Panc1 (cell line): ENCODE measurements at regions not wholly inside any gene's neighbourhood (a gene's known extent, or its start where the extent isn't known, plus 50 kb on each side); places are given as distances from the start of the nearest gene placed in this dataset.

Experiments used
- ATAC-seq: fragments of 200-7000 bp; cut with Tn5 transposase; 2 replicates; pipeline ENCODE4 v1.9.1; 2020; ENCODE audit warnings: mild to moderate bottlenecking, moderate library complexity
- BruUV-seq: library from RNA; stranded (reverse); fragments of 400-500 nt; replicated peaks from 2 replicates; lab custom pipeline; 2021; lab: Mats Ljungman, UMichigan
- CTCF ChIA-PET: fragments of 300-600 bp; sonication (Branson Sonifier 250); formaldehyde crosslinking; loops from one replicate; lab custom pipeline; 2022; ENCODE audit warnings: antibody characterized with exemption; lab: Charles Lee
- POLR2A ChIA-PET: fragments of 300-600 bp; sonication (Branson Sonifier 250); formaldehyde crosslinking; loops from one replicate; lab custom pipeline; 2022; ENCODE audit warnings: antibody characterized with exemption; lab: Charles Lee
- DNase-seq: peaks from one replicate; pipeline ENCODE4 v3.0.0-alpha.2; 2010; ENCODE audit warnings: low read depth, low spot score
- H3K27ac ChIP-seq: 2 replicates; pipeline ENCODE4 v1.5.1; 2011; ENCODE audit warnings: mild to moderate bottlenecking, low read length, inconsistent platforms
- H3K27me3 ChIP-seq: fragments of 200-500 bp; sonication (Bioruptor generic); 2 replicates; pipeline ENCODE4 v1.6.0; 2014; ENCODE audit warnings: low read length, inconsistent platforms; ENCODE audit not compliant: control insufficient read depth, insufficient read depth
- H3K36me3 ChIP-seq: fragments of 200-500 bp; sonication (Bioruptor generic); 2 replicates; pipeline ENCODE4 v1.5.1; 2014; ENCODE audit warnings: inconsistent platforms, mild to moderate bottlenecking, low read length, moderate library complexity; ENCODE audit not compliant: control insufficient read depth, insufficient read depth
- H3K4me1 ChIP-seq: 2 replicates; pipeline ENCODE4 v1.5.1; 2011; ENCODE audit warnings: inconsistent platforms, mild to moderate bottlenecking, low read length, moderate library complexity; ENCODE audit not compliant: control insufficient read depth, insufficient read depth
- H3K4me3 ChIP-seq, 2 experiments: 2 replicates each; pipeline ENCODE4 v1.5.1; 2011 to 2012; ENCODE audit warnings: low read depth in 2 of 2, low read length in 2 of 2, mild to moderate bottlenecking in 2 of 2, inconsistent platforms in 1 of 2, moderate library complexity in 1 of 2
- H3K9me3 ChIP-seq: fragments of 200-500 bp; sonication (Bioruptor generic); 2 replicates; pipeline ENCODE4 v1.5.1; 2014; ENCODE audit warnings: low read depth, mild to moderate bottlenecking, inconsistent platforms, low read length, moderate library complexity; ENCODE audit not compliant: control insufficient read depth, insufficient read depth
- POLR2AphosphoS5 ChIP-seq: IDR thresholded peaks from 2 replicates; pipeline ENCODE4 v1.6.1; 2012; ENCODE audit warnings: mild to moderate bottlenecking, low read depth, low read length, moderate library complexity
- SIN3A ChIP-seq: IDR thresholded peaks from 2 replicates; pipeline ENCODE4 v1.6.1; 2012; ENCODE audit warnings: low read depth, mild to moderate bottlenecking, low read length, moderate library complexity, borderline replicate concordance; ENCODE audit not compliant: insufficient read depth
- TCF7L2 ChIP-seq: IDR thresholded peaks from 2 replicates; pipeline ENCODE4 v1.6.1; 2011; ENCODE audit warnings: mild to moderate bottlenecking, low read depth, low read length, inconsistent platforms
- in situ Hi-C: cut with HindIII; loops from 2 replicates; pipeline ENCODE4 v1.10.0; 2016; ENCODE audit warnings: low sequenced_read_pairs, low pct_unique_long_range_greater_than_20kb
- intact Hi-C: fragments of 100-400 bp; cut with micrococcal nuclease; formaldehyde crosslinking; loops from one replicate; pipeline ENCODE4 v1.10.0; 2022; ENCODE audit not compliant: unreplicated experiment
- TF ChIP-seq, protein P1 (sequence below): fragments of 450-650 bp; IDR thresholded peaks from 2 replicates; pipeline ENCODE4 v1.5.1; 2017; ENCODE audit warnings: mild to moderate bottlenecking
- TF ChIP-seq, protein P2 (sequence below), 2 experiments: IDR thresholded peaks; 2 replicates each; pipeline ENCODE4 v1.6.1; 2011 to 2012; ENCODE audit warnings: low read depth in 2 of 2, control low read depth in 1 of 2, low read length in 1 of 2, mild to moderate bottlenecking in 1 of 2, moderate library complexity in 1 of 2; ENCODE audit not compliant: insufficient read depth in 1 of 2

DNA sequence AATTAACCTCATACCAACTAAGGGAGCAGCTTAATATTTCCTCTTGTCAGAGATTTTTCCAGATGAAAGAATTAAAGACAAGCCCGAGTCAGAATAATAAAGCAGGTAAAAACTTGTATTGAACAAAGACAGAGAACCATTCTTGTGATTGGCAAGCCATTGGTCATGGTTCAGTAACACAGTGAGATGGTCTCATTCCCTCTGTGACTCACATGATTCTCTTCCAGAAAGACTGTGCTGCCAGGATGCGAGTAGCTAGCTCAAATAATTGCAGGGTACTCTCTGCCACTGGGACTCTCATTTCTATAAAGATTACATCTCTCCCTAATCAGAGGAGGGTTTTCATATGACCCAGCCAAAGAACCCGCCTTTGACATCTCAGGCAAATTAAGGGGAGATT, 179.4 kb downstream of the PHLDA1 start:
- H3K27ac ChIP-seq = peak overlapping the region; percentile 92

DNA sequence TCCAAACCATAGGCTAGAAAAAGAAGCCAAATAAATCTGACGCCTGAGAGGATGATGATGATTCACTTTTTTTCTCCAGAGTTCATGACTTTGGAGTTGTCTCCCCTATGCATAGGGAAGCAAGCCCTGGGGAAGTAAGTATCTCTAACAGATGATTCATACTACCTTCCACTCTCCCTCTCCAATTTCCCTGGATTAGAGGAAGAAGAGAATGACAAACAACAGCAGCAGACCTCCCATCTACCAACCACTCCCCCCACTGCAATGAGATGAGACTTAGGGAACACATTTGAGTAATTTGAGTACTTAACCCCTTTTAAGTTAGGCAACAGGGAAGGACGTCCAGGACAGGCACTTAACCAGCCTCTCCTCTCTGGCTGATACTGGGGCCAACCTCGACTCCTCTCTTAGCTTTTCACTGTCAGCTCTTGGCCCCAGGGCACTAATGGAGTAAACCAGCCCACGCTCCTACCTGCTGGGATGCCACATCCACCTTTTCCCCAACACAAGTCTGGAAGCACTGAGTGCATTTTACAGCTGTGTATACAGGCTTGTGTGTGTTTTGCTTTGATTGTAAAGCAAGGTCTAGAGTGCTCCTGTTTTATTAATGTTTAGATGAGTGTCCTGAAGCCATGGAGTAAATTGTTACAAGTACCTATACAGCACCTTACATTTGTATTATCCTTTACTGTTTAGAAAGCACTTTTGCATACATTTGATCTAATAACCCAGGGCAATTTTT, 180.7 kb downstream of the PHLDA1 start:
- intact Hi-C loops (no loop called here), in situ Hi-C loops (no loop called here)
- H3K4me1 ChIP-seq = peaks cover 26% of the 10 kb centered on the region
- H3K27ac ChIP-seq = peak overlapping the region; percentile 92
- no peaks in the 10 kb centered on the region for H3K36me3 ChIP-seq
- TF ChIP-seq POLR2AphosphoS5 (no peak), SIN3A (no peak), TCF7L2 (no peak)
- TF ChIP-seq, protein P1, sequence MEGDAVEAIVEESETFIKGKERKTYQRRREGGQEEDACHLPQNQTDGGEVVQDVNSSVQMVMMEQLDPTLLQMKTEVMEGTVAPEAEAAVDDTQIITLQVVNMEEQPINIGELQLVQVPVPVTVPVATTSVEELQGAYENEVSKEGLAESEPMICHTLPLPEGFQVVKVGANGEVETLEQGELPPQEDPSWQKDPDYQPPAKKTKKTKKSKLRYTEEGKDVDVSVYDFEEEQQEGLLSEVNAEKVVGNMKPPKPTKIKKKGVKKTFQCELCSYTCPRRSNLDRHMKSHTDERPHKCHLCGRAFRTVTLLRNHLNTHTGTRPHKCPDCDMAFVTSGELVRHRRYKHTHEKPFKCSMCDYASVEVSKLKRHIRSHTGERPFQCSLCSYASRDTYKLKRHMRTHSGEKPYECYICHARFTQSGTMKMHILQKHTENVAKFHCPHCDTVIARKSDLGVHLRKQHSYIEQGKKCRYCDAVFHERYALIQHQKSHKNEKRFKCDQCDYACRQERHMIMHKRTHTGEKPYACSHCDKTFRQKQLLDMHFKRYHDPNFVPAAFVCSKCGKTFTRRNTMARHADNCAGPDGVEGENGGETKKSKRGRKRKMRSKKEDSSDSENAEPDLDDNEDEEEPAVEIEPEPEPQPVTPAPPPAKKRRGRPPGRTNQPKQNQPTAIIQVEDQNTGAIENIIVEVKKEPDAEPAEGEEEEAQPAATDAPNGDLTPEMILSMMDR = no peak
- TF ChIP-seq, protein P2, sequence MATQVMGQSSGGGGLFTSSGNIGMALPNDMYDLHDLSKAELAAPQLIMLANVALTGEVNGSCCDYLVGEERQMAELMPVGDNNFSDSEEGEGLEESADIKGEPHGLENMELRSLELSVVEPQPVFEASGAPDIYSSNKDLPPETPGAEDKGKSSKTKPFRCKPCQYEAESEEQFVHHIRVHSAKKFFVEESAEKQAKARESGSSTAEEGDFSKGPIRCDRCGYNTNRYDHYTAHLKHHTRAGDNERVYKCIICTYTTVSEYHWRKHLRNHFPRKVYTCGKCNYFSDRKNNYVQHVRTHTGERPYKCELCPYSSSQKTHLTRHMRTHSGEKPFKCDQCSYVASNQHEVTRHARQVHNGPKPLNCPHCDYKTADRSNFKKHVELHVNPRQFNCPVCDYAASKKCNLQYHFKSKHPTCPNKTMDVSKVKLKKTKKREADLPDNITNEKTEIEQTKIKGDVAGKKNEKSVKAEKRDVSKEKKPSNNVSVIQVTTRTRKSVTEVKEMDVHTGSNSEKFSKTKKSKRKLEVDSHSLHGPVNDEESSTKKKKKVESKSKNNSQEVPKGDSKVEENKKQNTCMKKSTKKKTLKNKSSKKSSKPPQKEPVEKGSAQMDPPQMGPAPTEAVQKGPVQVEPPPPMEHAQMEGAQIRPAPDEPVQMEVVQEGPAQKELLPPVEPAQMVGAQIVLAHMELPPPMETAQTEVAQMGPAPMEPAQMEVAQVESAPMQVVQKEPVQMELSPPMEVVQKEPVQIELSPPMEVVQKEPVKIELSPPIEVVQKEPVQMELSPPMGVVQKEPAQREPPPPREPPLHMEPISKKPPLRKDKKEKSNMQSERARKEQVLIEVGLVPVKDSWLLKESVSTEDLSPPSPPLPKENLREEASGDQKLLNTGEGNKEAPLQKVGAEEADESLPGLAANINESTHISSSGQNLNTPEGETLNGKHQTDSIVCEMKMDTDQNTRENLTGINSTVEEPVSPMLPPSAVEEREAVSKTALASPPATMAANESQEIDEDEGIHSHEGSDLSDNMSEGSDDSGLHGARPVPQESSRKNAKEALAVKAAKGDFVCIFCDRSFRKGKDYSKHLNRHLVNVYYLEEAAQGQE (IDR thresholded peaks at IDR 0.05; ENCODE audit: insufficient read depth in 1 of 2, low read depth in 2 of 2, low read length in 1 of 2) = no peak
- ChIA-PET POLR2A (no interaction called here), CTCF (no interaction called here)
- peaks cover 18% of the 10 kb centered on the region; the same call in 1 of the 2 replicates for H3K9me3 ChIP-seq
- no peak for DNase-seq
- no peaks in the 10 kb centered on the region for H3K27me3 ChIP-seq
- no peak overlapping the region for H3K4me3 ChIP-seq
- no peak for ATAC-seq
- no TSS peak for BruUV-seq

More for the DNA sequence above, 179.4 kb downstream of the PHLDA1 start:
- in situ Hi-C loops (no loop called here), intact Hi-C loops (no loop called here)
- no peak for ATAC-seq
- Histone ChIP-seq H3K27me3 (no peaks in the 10 kb centered on the region), H3K36me3 (no peaks in the 10 kb centered on the region), H3K4me1 (peaks cover 26% of the 10 kb centered on the region), H3K9me3 (peaks cover 12% of the 10 kb centered on the region; the same call in 1 of the 2 replicates), H3K4me3 (no peak overlapping the region)
- no TSS peak for BruUV-seq
- no peak for DNase-seq
- TF ChIP-seq, protein P2 (IDR thresholded peaks at IDR 0.05; ENCODE audit: insufficient read depth in 1 of 2, low read depth in 2 of 2, low read length in 1 of 2) = no peak
- no peak for TF ChIP-seq TCF7L2
- no peak for TF ChIP-seq SIN3A
- no peak for TF ChIP-seq POLR2AphosphoS5
- TF ChIP-seq, protein P1 = no peak
- ChIA-PET CTCF (no interaction called here), POLR2A (interaction anchor here (0.6 kb wide), 1 partner anchor 16 kb away, joined by 3 read pairs; no protein-coding TSS in a partner anchor)
